Mesenchymal stem cell (in vitro differentiated cells and primary cell): ENCODE measurements at regions not wholly inside any gene's neighbourhood (a gene's known extent, or its start where the extent isn't known, plus 50 kb on each side); places are given as distances from the start of the nearest gene placed in this dataset.

ENCODE experiments used
- DNase-seq: peaks from one replicate; pipeline ENCODE4 v3.0.0-alpha.2; 2013
- H2AFZ ChIP-seq: one replicate; pipeline ENCODE4 v1.6.1; 2013; ENCODE audit warnings: low read depth, mild to moderate bottlenecking, control low read depth, inconsistent platforms, low read length, moderate library complexity
- H2AK5ac ChIP-seq: 2 replicates; pipeline ENCODE4 v1.6.1; 2013; ENCODE audit warnings: low read length, moderate library complexity, mild to moderate bottlenecking, inconsistent platforms; ENCODE audit not compliant: severe bottlenecking
- H2BK120ac ChIP-seq: one replicate; pipeline ENCODE4 v1.6.1; 2013; ENCODE audit warnings: low read depth, mild to moderate bottlenecking, inconsistent platforms, low read length, moderate library complexity
- H2BK12ac ChIP-seq, 2 experiments: one replicate each; pipeline ENCODE4 v1.6.1; 2013; ENCODE audit warnings: inconsistent platforms in 2 of 2, low read length in 2 of 2, mild to moderate bottlenecking in 2 of 2, moderate library complexity in 2 of 2, control low read depth in 1 of 2
- H2BK15ac ChIP-seq: one replicate; pipeline ENCODE4 v1.6.1; 2013; ENCODE audit warnings: mild to moderate bottlenecking, low read depth, inconsistent platforms; ENCODE audit not compliant: poor library complexity, severe bottlenecking
- H2BK5ac ChIP-seq: 2 replicates; pipeline ENCODE4 v1.6.1; 2013; ENCODE audit warnings: low read depth, mild to moderate bottlenecking, low read length, control low read depth, inconsistent platforms; ENCODE audit not compliant: poor library complexity, severe bottlenecking
- H3K14ac ChIP-seq, 2 experiments: one replicate each; pipeline ENCODE4 v1.6.1; 2013; ENCODE audit warnings: inconsistent platforms in 2 of 2, low read length in 2 of 2, control low read depth in 1 of 2, mild to moderate bottlenecking in 1 of 2, moderate library complexity in 1 of 2
- H3K18ac ChIP-seq, 2 experiments: one replicate each; pipeline ENCODE4 v1.6.1; 2013; ENCODE audit warnings: inconsistent platforms in 2 of 2, low read length in 2 of 2, control low read depth in 1 of 2, low read depth in 1 of 2, mild to moderate bottlenecking in 1 of 2
- H3K23ac ChIP-seq, 2 experiments: one replicate each; pipeline ENCODE4 v1.6.1; 2013; ENCODE audit warnings: inconsistent platforms in 2 of 2, low read length in 2 of 2, mild to moderate bottlenecking in 2 of 2, moderate library complexity in 2 of 2, control low read depth in 1 of 2
- H3K27ac ChIP-seq: 2 replicates; pipeline ENCODE4 v1.5.1; 2013; ENCODE audit warnings: mild to moderate bottlenecking, moderate library complexity, low read length, control low read depth, inconsistent platforms; ENCODE audit not compliant: poor library complexity, severe bottlenecking
- H3K27me3 ChIP-seq, 2 experiments: 2 replicates each; pipeline versions ENCODE4 v1.6.1 to v1.7.0; 2013; ENCODE audit warnings: low read length in 2 of 2, mild to moderate bottlenecking in 2 of 2, moderate library complexity in 2 of 2, control low read depth in 1 of 2, inconsistent platforms in 1 of 2; ENCODE audit not compliant: control insufficient read depth in 1 of 2, insufficient read depth in 1 of 2
- H3K36me3 ChIP-seq, 2 experiments: 2 replicates each; pipeline versions ENCODE4 v1.6.1 to v1.7.0; 2013; ENCODE audit warnings: low read length in 2 of 2, control low read depth in 1 of 2, inconsistent platforms in 1 of 2, low read depth in 1 of 2, mild to moderate bottlenecking in 1 of 2; ENCODE audit not compliant: insufficient read depth in 2 of 2, control insufficient read depth in 1 of 2
- H3K4ac ChIP-seq, 2 experiments: one replicate each; pipeline ENCODE4 v1.6.1; 2013; ENCODE audit warnings: inconsistent platforms in 2 of 2, low read length in 2 of 2, mild to moderate bottlenecking in 2 of 2, moderate library complexity in 2 of 2, control low read depth in 1 of 2, low read depth in 1 of 2
- H3K4me1 ChIP-seq: 2 replicates; pipeline ENCODE4 v1.6.1; 2013; ENCODE audit warnings: low read depth, low read length, control low read depth; ENCODE audit not compliant: control insufficient read depth, insufficient read depth
- H3K4me2 ChIP-seq: 2 replicates; pipeline ENCODE4 v1.6.1; 2013; ENCODE audit warnings: low read length, mild to moderate bottlenecking, inconsistent platforms; ENCODE audit not compliant: poor library complexity, severe bottlenecking
- H3K4me3 ChIP-seq, 2 experiments: 2 replicates each; pipeline versions ENCODE4 v1.5.1 to v1.7.0; 2013; ENCODE audit warnings: low read length in 2 of 2, mild to moderate bottlenecking in 2 of 2, control low read depth in 1 of 2, low read depth in 1 of 2; ENCODE audit not compliant: insufficient read depth in 1 of 2
- H3K79me1 ChIP-seq: replicated peaks from 2 replicates; pipeline ENCODE4 v1.6.1; 2013; ENCODE audit warnings: mild to moderate bottlenecking, control low read depth, low read length, inconsistent platforms; ENCODE audit not compliant: poor library complexity, severe bottlenecking
- H3K9ac ChIP-seq: 2 replicates; pipeline ENCODE4 v1.7.0; 2013; ENCODE audit warnings: mild to moderate bottlenecking, low read length, moderate library complexity
- H3K9me3 ChIP-seq: 2 replicates; pipeline ENCODE4 v1.7.0; 2013; ENCODE audit warnings: mild to moderate bottlenecking, low read length; ENCODE audit not compliant: control insufficient read depth
- H4K8ac ChIP-seq: one replicate; pipeline ENCODE4 v1.6.1; 2013; ENCODE audit warnings: inconsistent platforms, mild to moderate bottlenecking, low read length, moderate library complexity
- H4K91ac ChIP-seq: one replicate; pipeline ENCODE4 v1.6.1; 2013; ENCODE audit warnings: mild to moderate bottlenecking, low read length, inconsistent platforms
- WGBS: methylation state at CpG from one replicate; pipeline ENCODE4 v1.1.7; 2013; ENCODE audit warnings: mixed read lengths; 5-methylcytosine and 5-hydroxymethylcytosine counted together

DNA sequence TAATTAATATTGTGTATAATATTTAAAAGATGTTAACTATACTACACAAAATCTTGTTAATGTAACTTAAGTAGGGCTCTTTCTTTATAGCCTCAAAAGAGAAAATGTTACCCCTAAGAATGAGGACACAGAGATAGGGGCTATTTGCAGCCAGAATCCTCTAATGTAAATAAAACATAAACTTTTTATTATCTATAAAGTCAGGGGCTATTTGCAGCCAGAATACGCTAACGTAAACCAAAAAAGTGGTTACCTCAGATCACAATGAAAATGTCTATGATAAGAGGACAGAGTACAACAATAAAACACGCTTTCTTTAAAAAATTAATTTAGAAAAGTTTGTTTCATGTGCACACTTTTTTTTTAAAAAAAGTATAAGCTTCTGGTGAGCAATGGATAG lies 229.9 kb upstream of the PITX2 start:
- no peak overlapping the region for H2AK5ac ChIP-seq
- H4K8ac ChIP-seq: no peak overlapping the region
- no peak overlapping the region for H2AFZ ChIP-seq
- no peaks in the 10 kb centered on the region for H3K36me3 ChIP-seq
- no peak overlapping the region for H3K14ac ChIP-seq
- H3K9me3 ChIP-seq: no peaks in the 10 kb centered on the region
- H3K27me3 ChIP-seq: peaks cover 0 to 14% of the 10 kb centered on the region in 2 experiments
- no peak overlapping the region for H2BK5ac ChIP-seq
- no peak overlapping the region for H4K91ac ChIP-seq
- no CpG with 5 or more reads among the region's 3 CpGs for WGBS
- no peak overlapping the region for H3K4me3 ChIP-seq
- H3K23ac ChIP-seq: no peak overlapping the region
- H2BK120ac ChIP-seq: no peak overlapping the region
- H2BK12ac ChIP-seq: no peak overlapping the region
- H3K18ac ChIP-seq: no peak overlapping the region
- no peak overlapping the region for H3K27ac ChIP-seq
- H3K4ac ChIP-seq: no peak overlapping the region
- H3K4me2 ChIP-seq: no peak overlapping the region
- no peaks in the 10 kb centered on the region for H3K4me1 ChIP-seq
- no peak overlapping the region for H3K9ac ChIP-seq
- no peak for DNase-seq
- H2BK15ac ChIP-seq: no peak overlapping the region
- no peaks in the 10 kb centered on the region for H3K79me1 ChIP-seq

DNA sequence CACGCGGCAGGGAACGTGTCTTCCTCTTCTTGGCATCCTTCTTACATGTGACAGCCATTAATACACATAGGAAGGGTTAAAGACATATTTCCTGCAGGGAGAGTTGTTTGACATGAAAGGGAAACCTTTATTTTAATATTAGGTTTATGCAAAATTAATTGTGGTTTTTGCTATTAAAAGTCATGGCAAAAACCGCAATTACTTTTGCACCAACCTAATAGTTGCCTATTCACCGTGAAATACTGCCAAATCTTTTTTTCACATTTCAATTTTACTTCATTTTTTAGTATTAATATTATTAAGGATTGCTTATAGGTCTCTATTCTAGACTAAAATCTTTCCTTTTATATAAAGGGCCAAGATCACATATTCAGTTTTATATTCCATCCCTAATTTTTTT lies 230.4 kb upstream of the PITX2 start:
- Histone ChIP-seq H2BK120ac (no peak overlapping the region), H3K9me3 (no peaks in the 10 kb centered on the region), H3K23ac (no peak overlapping the region), H2BK12ac (no peak overlapping the region), H3K9ac (no peak overlapping the region), H3K4me1 (no peaks in the 10 kb centered on the region), H3K36me3 (no peaks in the 10 kb centered on the region), H3K4ac (peak overlapping the region in 1 of 2 experiments; percentile 51), H2BK5ac (no peak overlapping the region), H2AK5ac (no peak overlapping the region), H3K4me3 (no peak overlapping the region), H4K91ac (no peak overlapping the region), H3K27ac (no peak overlapping the region), H2BK15ac (no peak overlapping the region), H4K8ac (no peak overlapping the region), H3K4me2 (no peak overlapping the region), H3K27me3 (peaks cover 0 to 14% of the 10 kb centered on the region in 2 experiments), H3K18ac (no peak overlapping the region), H2AFZ (no peak overlapping the region), H3K79me1 (no peaks in the 10 kb centered on the region), H3K14ac (no peak overlapping the region)
- WGBS: no CpG with 5 or more reads among the region's 5 CpGs
- no peak for DNase-seq

DNA sequence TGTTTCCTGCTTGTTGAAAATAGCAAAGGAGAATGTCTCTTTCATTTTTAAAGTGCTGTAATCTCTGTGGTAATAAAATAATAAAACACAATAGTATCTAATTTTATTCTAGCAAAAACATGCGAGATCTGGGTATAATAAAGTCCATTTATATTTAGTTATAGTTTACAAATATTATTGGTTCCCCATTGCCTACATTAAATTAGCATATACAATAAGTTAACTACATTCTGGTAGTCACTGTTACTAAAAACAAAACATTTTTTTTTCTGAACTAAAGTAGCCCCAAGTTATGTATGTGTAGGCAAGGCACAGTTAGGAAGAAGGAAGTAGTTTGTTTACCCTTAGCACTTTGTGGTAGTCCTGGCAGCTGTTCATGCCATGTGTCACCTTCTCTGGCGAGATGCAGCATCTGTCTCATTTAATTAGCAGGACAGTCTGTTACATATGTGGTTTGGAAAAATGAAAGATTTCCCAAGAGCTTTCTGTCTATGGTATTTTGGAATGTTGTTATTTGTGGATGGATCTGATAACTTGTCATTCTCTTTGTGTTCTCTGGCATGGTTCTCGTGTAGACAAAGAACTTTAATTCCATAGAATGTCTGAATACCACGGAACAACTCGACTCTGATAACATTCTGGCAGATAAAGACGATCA lies 231.3 kb upstream of the PITX2 start:
- Histone ChIP-seq H3K4me1 (no peaks in the 10 kb centered on the region), H2BK5ac (no peak overlapping the region), H3K9ac (no peak overlapping the region), H3K79me1 (no peaks in the 10 kb centered on the region), H3K27ac (no peak overlapping the region), H3K18ac (no peak overlapping the region), H4K8ac (no peak overlapping the region), H2BK12ac (no peak overlapping the region), H3K4me2 (no peak overlapping the region), H3K14ac (no peak overlapping the region), H3K9me3 (no peaks in the 10 kb centered on the region), H2AFZ (no peak overlapping the region), H2BK120ac (no peak overlapping the region), H3K36me3 (no peaks in the 10 kb centered on the region), H3K27me3 (peaks cover 0 to 14% of the 10 kb centered on the region in 2 experiments), H3K23ac (no peak overlapping the region), H2BK15ac (no peak overlapping the region), H3K4ac (no peak overlapping the region), H4K91ac (no peak overlapping the region), H3K4me3 (no peak overlapping the region), H2AK5ac (no peak overlapping the region)
- WGBS: 0% methylated on average over 5 of the region's 6 CpGs
- peak; percentile 93 for DNase-seq

DNA sequence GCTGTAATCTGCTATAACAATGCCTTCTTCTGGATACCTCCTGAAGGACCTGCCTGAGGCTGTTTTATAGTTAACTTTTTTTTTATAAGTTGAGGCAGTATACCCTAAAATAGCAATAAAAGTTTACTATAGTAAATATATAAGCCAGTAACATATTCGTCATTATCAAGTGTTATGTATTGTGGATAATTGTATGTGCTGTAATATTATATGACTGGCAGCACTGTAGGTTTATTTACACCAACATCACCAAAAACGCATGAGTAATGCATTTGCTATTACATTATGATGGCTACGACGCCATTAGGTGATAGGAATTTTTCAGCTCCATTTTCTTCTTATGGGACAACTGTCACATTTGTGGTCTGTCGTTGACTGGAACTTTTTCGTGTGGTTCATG lies 237.2 kb upstream of the PITX2 start:
- no peak overlapping the region for H2BK5ac ChIP-seq
- no peaks in the 10 kb centered on the region for H3K36me3 ChIP-seq
- H3K9me3 ChIP-seq: no peaks in the 10 kb centered on the region
- H2BK120ac ChIP-seq: no peak overlapping the region
- no peak overlapping the region for H3K27ac ChIP-seq
- DNase-seq: no peak
- no peak overlapping the region for H3K14ac ChIP-seq
- no peak overlapping the region for H3K18ac ChIP-seq
- H3K4ac ChIP-seq: no peak overlapping the region
- H2BK15ac ChIP-seq: no peak overlapping the region
- H3K4me3 ChIP-seq: no peak overlapping the region
- no peaks in the 10 kb centered on the region for H3K27me3 ChIP-seq
- no peak overlapping the region for H3K9ac ChIP-seq
- H2AK5ac ChIP-seq: no peak overlapping the region
- no peaks in the 10 kb centered on the region for H3K4me1 ChIP-seq
- H3K4me2 ChIP-seq: no peak overlapping the region
- H2AFZ ChIP-seq: no peak overlapping the region
- no peak overlapping the region for H3K23ac ChIP-seq
- 100% methylated on average over 2 of the region's 6 CpGs for WGBS
- no peak overlapping the region for H4K8ac ChIP-seq
- H2BK12ac ChIP-seq: no peak overlapping the region
- no peaks in the 10 kb centered on the region for H3K79me1 ChIP-seq
- no peak overlapping the region for H4K91ac ChIP-seq
